Neural cell (in vitro differentiated cells): ENCODE measurements at regions not wholly inside any gene's neighbourhood (a gene's known extent, or its start where the extent isn't known, plus 50 kb on each side); places are given as distances from the start of the nearest gene placed in this dataset.

Experiments used
- EZH2 ChIP-seq: fragments of 200-600, 300-800 bp; shearing (Covaris generic), sonication (generic); IDR thresholded peaks from 2 replicates; pipeline ENCODE4 v1.6.1; 2014; ENCODE audit warnings: antibody characterized with exemption, low read length, borderline replicate concordance, mild to moderate bottlenecking; ENCODE audit not compliant: insufficient read depth, poor library complexity, severe bottlenecking
- POLR2AphosphoS5 ChIP-seq: IDR thresholded peaks from 2 replicates; pipeline ENCODE4 v1.6.1; 2012
- SMC3 ChIP-seq: fragments of 450-650 bp; conservative IDR thresholded peaks from 2 replicates; pipeline ENCODE4 v1.6.1; 2014; ENCODE audit warnings: antibody characterized with exemption, mild to moderate bottlenecking, moderate library complexity; ENCODE audit not compliant: poor library complexity
- TAF1 ChIP-seq: IDR thresholded peaks from 2 replicates; pipeline ENCODE4 v1.6.1; 2012; ENCODE audit warnings: low read depth
- TF ChIP-seq, protein P1 (sequence below): fragments of 450-650 bp; IDR thresholded peaks from 2 replicates; pipeline ENCODE4 v1.5.1; 2014; ENCODE audit warnings: antibody characterized with exemption, mild to moderate bottlenecking, moderate library complexity; ENCODE audit not compliant: poor library complexity, severe bottlenecking

DNA sequence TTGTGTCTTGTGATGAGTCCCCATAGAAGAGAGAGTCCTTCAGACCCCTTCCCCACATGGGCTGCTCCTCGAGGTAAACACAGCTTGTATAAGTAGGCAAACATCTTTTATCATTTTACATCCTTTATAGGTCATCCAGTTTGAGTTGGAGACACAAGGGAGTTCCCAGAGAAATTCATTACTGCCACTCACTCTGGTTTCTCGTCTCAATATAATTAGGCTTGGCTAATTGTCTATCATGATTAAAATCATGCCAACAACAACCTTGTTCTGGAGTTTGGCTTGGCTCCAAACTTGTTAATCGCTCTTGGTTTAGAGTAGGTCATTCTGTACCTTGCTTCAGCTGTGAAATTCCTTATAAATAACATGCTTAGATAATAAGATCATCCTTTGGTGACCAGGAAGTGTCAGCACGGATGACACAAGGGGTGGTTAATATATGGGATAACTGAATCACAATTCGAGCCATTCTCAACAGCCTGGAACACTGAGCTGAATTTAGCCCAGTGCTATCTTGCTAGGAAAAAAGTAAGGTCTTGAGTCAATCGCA, 70.7 kb upstream of the DAB1 start:
- TF ChIP-seq, protein P1, sequence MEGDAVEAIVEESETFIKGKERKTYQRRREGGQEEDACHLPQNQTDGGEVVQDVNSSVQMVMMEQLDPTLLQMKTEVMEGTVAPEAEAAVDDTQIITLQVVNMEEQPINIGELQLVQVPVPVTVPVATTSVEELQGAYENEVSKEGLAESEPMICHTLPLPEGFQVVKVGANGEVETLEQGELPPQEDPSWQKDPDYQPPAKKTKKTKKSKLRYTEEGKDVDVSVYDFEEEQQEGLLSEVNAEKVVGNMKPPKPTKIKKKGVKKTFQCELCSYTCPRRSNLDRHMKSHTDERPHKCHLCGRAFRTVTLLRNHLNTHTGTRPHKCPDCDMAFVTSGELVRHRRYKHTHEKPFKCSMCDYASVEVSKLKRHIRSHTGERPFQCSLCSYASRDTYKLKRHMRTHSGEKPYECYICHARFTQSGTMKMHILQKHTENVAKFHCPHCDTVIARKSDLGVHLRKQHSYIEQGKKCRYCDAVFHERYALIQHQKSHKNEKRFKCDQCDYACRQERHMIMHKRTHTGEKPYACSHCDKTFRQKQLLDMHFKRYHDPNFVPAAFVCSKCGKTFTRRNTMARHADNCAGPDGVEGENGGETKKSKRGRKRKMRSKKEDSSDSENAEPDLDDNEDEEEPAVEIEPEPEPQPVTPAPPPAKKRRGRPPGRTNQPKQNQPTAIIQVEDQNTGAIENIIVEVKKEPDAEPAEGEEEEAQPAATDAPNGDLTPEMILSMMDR = no peak
- TF ChIP-seq POLR2AphosphoS5 (no peak), TAF1 (no peak), SMC3 (no peak), EZH2 (no peak)
